A549 (cell line): ENCODE measurements at regions not wholly inside any gene's neighbourhood (a gene's known extent, or its start where the extent isn't known, plus 50 kb on each side); places are given as distances from the start of the nearest gene placed in this dataset.

Source experiments
- EP300 ChIP-seq, 2 experiments: fragments of >200 bp; sonication (Bioruptor Twin); formaldehyde crosslinking; IDR thresholded peaks; 2 replicates in 1 of 2; 3 replicates in 1 of 2; pipeline ENCODE4 v1.6.1; 2016 to 2017
- HMGXB4 ChIP-seq: fragments of 250-450 bp; sonication (Bioruptor Pico); IDR thresholded peaks from 2 replicates; pipeline ENCODE4 v1.5.0; 2021; ENCODE audit warnings: mild to moderate bottlenecking, moderate library complexity, borderline replicate concordance
- HOXB5 ChIP-seq: fragments of 250-450 bp; sonication (Bioruptor Pico); IDR thresholded peaks from 2 replicates; pipeline ENCODE4 v1.5.0; 2020; ENCODE audit warnings: mild to moderate bottlenecking, moderate library complexity
- MAZ ChIP-seq: fragments of 150-350 bp; IDR thresholded peaks from 2 replicates; pipeline ENCODE4 v1.6.1; 2014; ENCODE audit warnings: antibody characterized with exemption, low read depth, low read length, borderline replicate concordance
- RCOR1 ChIP-seq: fragments of 150-350 bp; IDR thresholded peaks from 2 replicates; pipeline ENCODE4 v1.6.1; 2014; ENCODE audit warnings: antibody characterized with exemption, low read length, low read depth
- TP53 ChIP-seq: fragments of 250-450 bp; sonication (Bioruptor Pico); IDR thresholded peaks from 2 replicates; pipeline ENCODE4 v1.5.0; 2021; ENCODE audit warnings: mild to moderate bottlenecking, moderate library complexity
- TF ChIP-seq, protein P1 (sequence below): fragments of >200 bp; sonication (Bioruptor Twin); formaldehyde crosslinking; IDR thresholded peaks from 3 replicates; pipeline ENCODE4 v1.5.1; 2016

DNA sequence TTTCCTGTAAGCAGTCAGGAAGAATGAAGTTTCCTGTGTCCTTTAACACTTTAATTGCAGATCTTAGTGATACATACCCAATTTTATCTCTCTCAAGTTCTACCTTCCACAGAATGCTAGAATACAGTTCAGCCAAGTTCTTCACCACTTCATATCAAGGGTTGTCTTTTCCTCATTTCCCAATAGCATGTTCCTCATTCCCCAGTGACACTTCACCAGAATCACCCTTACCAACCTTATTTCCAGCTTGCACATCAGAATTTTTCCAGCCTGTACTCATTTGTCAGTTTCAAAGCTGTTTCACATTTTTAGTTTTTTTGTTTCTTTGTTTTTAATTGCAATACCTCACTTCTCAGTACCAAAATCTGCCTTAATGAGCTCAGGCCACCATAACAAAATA, 126.1 kb downstream of the ESM1 start:
- no peak for TF ChIP-seq HOXB5 (CRISPR knock-in tag)
- TF ChIP-seq TP53 (CRISPR knock-in tag) = no peak
- TF ChIP-seq HMGXB4 (CRISPR knock-in tag) = no peak
- TF ChIP-seq RCOR1 = no peak
- no peak for TF ChIP-seq MAZ
- TF ChIP-seq, protein P1, sequence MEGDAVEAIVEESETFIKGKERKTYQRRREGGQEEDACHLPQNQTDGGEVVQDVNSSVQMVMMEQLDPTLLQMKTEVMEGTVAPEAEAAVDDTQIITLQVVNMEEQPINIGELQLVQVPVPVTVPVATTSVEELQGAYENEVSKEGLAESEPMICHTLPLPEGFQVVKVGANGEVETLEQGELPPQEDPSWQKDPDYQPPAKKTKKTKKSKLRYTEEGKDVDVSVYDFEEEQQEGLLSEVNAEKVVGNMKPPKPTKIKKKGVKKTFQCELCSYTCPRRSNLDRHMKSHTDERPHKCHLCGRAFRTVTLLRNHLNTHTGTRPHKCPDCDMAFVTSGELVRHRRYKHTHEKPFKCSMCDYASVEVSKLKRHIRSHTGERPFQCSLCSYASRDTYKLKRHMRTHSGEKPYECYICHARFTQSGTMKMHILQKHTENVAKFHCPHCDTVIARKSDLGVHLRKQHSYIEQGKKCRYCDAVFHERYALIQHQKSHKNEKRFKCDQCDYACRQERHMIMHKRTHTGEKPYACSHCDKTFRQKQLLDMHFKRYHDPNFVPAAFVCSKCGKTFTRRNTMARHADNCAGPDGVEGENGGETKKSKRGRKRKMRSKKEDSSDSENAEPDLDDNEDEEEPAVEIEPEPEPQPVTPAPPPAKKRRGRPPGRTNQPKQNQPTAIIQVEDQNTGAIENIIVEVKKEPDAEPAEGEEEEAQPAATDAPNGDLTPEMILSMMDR = no peak
- no peak for TF ChIP-seq EP300 (IDR thresholded peaks at IDR 0.05)
